CD14-positive monocyte (primary cell): ENCODE measurements at regions not wholly inside any gene's neighbourhood (a gene's known extent, or its start where the extent isn't known, plus 50 kb on each side); places are given as distances from the start of the nearest gene placed in this dataset.

Experiments
- DNase-seq, 3 donors: peaks; one replicate each; pipeline ENCODE4 v3.0.0-alpha.2; 2011 to 2022
- H2AFZ ChIP-seq: 2 replicates; pipeline ENCODE4 v1.6.0; 2012; ENCODE audit warnings: mild to moderate bottlenecking, low read depth, low read length, inconsistent platforms; ENCODE audit not compliant: insufficient read depth, poor library complexity, severe bottlenecking
- H3K27ac ChIP-seq, 2 donors: 1 replicate in 1 of 2; 2 replicates in 1 of 2; pipeline ENCODE4 v1.5.1; 2012 to 2013; ENCODE audit warnings: low read length in 2 of 2, control low read depth in 1 of 2, inconsistent platforms in 1 of 2, low read depth in 1 of 2, mild to moderate bottlenecking in 1 of 2
- H3K27me3 ChIP-seq, 2 donors: one replicate each; pipeline versions ENCODE4 v1.6.0 to v1.6.1; 2011 to 2013; ENCODE audit warnings: low read length in 2 of 2; ENCODE audit not compliant: control insufficient read depth in 2 of 2, insufficient read depth in 2 of 2
- H3K36me3 ChIP-seq, 2 donors: replicated peaks in 1 of 2; 1 replicate in 1 of 2; 2 replicates in 1 of 2; pipeline versions ENCODE4 v1.5.1 to v1.6.1; 2012 to 2013; ENCODE audit warnings: low read length in 2 of 2, control low read depth in 1 of 2, inconsistent platforms in 1 of 2, mild to moderate bottlenecking in 1 of 2; ENCODE audit not compliant: insufficient read depth in 2 of 2, control insufficient read depth in 1 of 2
- H3K4me1 ChIP-seq, 2 donors: 1 replicate in 1 of 2; 2 replicates in 1 of 2; pipeline versions ENCODE4 v1.5.1 to v1.6.1; 2012 to 2013; ENCODE audit warnings: low read length in 2 of 2, control low read depth in 1 of 2, inconsistent platforms in 1 of 2, mild to moderate bottlenecking in 1 of 2, moderate library complexity in 1 of 2; ENCODE audit not compliant: insufficient read depth in 2 of 2, control insufficient read depth in 1 of 2
- H3K4me2 ChIP-seq: replicated peaks from 2 replicates; pipeline ENCODE3; 2012; ENCODE audit warnings: low read length, moderate library complexity, mild to moderate bottlenecking; ENCODE audit not compliant: poor library complexity, severe bottlenecking; ENCODE audit errors: extremely low read depth
- H3K4me3 ChIP-seq, 3 experiments: fragments of 200-600 bp in 1 of 3; sonication (generic) in 1 of 3; replicated peaks in 1 of 3; 1 replicate in 2 of 3; 2 replicates in 1 of 3; pipeline ENCODE4 v1.5.1; 2011 to 2013; ENCODE audit warnings: low read length in 3 of 3, mild to moderate bottlenecking in 3 of 3, control low read depth in 2 of 3, low read depth in 2 of 3, inconsistent platforms in 1 of 3, moderate library complexity in 1 of 3
- H3K79me2 ChIP-seq: 2 replicates; pipeline ENCODE4 v1.6.0; 2012; ENCODE audit warnings: mild to moderate bottlenecking, control low read depth, inconsistent platforms, low read length, moderate library complexity; ENCODE audit not compliant: insufficient read depth
- H3K9ac ChIP-seq: 2 replicates; pipeline ENCODE4 v1.6.0; 2017; ENCODE audit warnings: low read length, mild to moderate bottlenecking; ENCODE audit not compliant: insufficient read depth, poor library complexity, severe bottlenecking
- H3K9me3 ChIP-seq, 2 donors: replicated peaks in 1 of 2; 1 replicate in 1 of 2; 2 replicates in 1 of 2; pipeline versions ENCODE4 v1.5.1 to v1.6.1; 2012 to 2013; ENCODE audit warnings: low read length in 2 of 2, control low read depth in 1 of 2; ENCODE audit not compliant: control insufficient read depth in 1 of 2, insufficient read depth in 1 of 2
- H4K20me1 ChIP-seq: 2 replicates; pipeline ENCODE4 v1.6.0; 2012; ENCODE audit warnings: mild to moderate bottlenecking, low read length, control low read depth, moderate library complexity; ENCODE audit not compliant: insufficient read depth
- H3K27ac Mint-ChIP-seq, 7 donors: one replicate each; pipeline ENCODE4 v1.8.0; 2020; ENCODE audit warnings: mild to moderate bottlenecking in 7 of 7, mixed read lengths in 7 of 7, moderate library complexity in 6 of 7, inconsistent platforms in 2 of 7
- H3K27me3 Mint-ChIP-seq, 3 donors: one replicate each; pipeline ENCODE4 v1.8.0; 2021 to 2022; ENCODE audit warnings: low read depth in 3 of 3, mild to moderate bottlenecking in 3 of 3, mixed read lengths in 3 of 3, moderate library complexity in 3 of 3, inconsistent platforms in 1 of 3
- H3K36me3 Mint-ChIP-seq, 2 donors: one replicate each; pipeline ENCODE4 v1.8.0; 2020; ENCODE audit warnings: mixed read lengths in 2 of 2, inconsistent platforms in 1 of 2, mild to moderate bottlenecking in 1 of 2
- H3K4me1 Mint-ChIP-seq: one replicate; pipeline ENCODE4 v1.8.0; 2020; ENCODE audit warnings: mild to moderate bottlenecking, mixed read lengths
- H3K4me3 Mint-ChIP-seq, 2 donors: one replicate each; pipeline ENCODE4 v1.8.0; 2020; ENCODE audit warnings: mild to moderate bottlenecking in 2 of 2, mixed read lengths in 2 of 2, moderate library complexity in 1 of 2
- H3K9me3 Mint-ChIP-seq, 7 donors: one replicate each; pipeline ENCODE4 v1.8.0; 2020 to 2022; ENCODE audit warnings: mixed read lengths in 7 of 7, mild to moderate bottlenecking in 6 of 7, moderate library complexity in 6 of 7, inconsistent platforms in 2 of 7
- WGBS: methylation state at CpG from one replicate; pipeline ENCODE4 v1.1.5; 2013; ENCODE audit warnings: missing lambda C conversion rate; ENCODE audit not compliant: insufficient coverage; 5-methylcytosine and 5-hydroxymethylcytosine counted together
- intact Hi-C, 2 donors: fragments of 100-400 bp; cut with micrococcal nuclease; formaldehyde crosslinking; loops; one replicate each; pipeline versions ENCODE4 v1.15.0 to v1.15.1; 2023
- TF ChIP-seq, protein P1 (sequence below): fragments of 200-600 bp; IDR thresholded peaks from one replicate; pipeline ENCODE4 v1.8.0; 2022; ENCODE audit warnings: antibody characterized with exemption, mild to moderate bottlenecking

DNA sequence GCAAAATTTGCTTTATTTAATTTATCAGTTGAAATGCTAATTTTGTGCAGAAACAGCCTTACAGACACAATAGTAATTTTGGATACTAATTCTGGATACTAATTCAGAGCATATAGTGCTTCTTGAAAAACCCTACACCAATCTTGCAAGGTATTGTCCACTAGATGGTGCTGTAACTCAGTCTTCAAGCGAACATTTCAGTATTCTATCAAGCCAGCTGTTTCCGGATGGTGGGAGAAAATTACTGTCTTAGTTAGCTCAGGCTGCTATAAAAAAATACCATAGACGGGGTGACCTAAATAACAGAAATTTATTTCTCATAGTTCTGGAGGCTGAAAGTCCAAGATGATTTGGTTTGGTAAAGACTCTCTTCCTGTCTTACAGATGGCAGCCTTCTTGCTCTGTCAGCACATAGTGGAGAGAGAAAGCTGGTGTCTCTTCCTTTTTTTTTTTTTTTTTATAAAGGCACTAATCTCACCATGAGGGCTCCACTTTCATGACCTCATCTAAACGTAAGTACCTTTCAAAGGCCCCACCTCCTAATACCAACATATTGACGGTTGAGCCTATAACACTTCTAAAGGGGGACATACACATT is 1306.5 kb upstream of the CDH9 start:
- H3K27me3 Mint-ChIP-seq, result no peaks in the 10 kb centered on the region
- Histone ChIP-seq H3K4me2 (no peak overlapping the region), H4K20me1 (no peaks in the 10 kb centered on the region), H3K27ac (no peak overlapping the region), H3K79me2 (no peaks in the 10 kb centered on the region), H3K4me3 (no peak overlapping the region), H3K9ac (no peak overlapping the region), H3K36me3 (no peaks in the 10 kb centered on the region), H3K4me1 (no peaks in the 10 kb centered on the region), H3K27me3 (no peaks in the 10 kb centered on the region), H3K9me3 (peaks cover 4 to 10% of the 10 kb centered on the region in 2 donors), H2AFZ (peak overlapping the region; percentile 29)
- no peak overlapping the region for H3K27ac Mint-ChIP-seq
- H3K9me3 Mint-ChIP-seq, result peaks cover 0 to 11% (median 10%) of the 10 kb centered on the region in 7 donors
- TF ChIP-seq, protein P1, sequence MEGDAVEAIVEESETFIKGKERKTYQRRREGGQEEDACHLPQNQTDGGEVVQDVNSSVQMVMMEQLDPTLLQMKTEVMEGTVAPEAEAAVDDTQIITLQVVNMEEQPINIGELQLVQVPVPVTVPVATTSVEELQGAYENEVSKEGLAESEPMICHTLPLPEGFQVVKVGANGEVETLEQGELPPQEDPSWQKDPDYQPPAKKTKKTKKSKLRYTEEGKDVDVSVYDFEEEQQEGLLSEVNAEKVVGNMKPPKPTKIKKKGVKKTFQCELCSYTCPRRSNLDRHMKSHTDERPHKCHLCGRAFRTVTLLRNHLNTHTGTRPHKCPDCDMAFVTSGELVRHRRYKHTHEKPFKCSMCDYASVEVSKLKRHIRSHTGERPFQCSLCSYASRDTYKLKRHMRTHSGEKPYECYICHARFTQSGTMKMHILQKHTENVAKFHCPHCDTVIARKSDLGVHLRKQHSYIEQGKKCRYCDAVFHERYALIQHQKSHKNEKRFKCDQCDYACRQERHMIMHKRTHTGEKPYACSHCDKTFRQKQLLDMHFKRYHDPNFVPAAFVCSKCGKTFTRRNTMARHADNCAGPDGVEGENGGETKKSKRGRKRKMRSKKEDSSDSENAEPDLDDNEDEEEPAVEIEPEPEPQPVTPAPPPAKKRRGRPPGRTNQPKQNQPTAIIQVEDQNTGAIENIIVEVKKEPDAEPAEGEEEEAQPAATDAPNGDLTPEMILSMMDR, result no peak
- no CpG with 5 or more reads among the region's 5 CpGs for WGBS
- H3K4me3 Mint-ChIP-seq, result no peak overlapping the region
- H3K4me1 Mint-ChIP-seq, result no peaks in the 10 kb centered on the region
- no peak for DNase-seq
- intact Hi-C loops, result no loop called here
- no peaks in the 10 kb centered on the region for H3K36me3 Mint-ChIP-seq

DNA sequence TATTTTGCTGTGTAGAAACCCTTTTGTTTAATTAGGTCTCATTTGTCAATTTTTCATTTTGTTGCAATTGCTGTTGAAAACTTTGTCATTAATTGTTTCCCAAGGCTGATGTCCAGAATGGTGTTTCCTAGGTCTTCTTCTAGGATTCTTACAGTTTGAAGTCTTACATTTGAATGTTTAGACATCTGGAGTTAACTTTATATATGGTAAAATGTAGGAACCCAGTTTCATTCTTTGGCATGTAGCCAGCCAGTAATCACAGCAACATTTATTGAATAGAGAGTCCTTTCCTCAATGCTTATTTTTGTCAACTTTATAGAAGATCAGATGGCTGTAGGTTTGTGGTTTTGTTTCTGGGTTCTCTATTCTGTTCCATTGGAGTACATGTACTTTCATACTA is 1290.8 kb upstream of the CDH9 start:
- H3K9me3 ChIP-seq, result peaks cover 5 to 7% of the 10 kb centered on the region in 2 donors
- DNase-seq, result no peak
- no peaks in the 10 kb centered on the region for H3K27me3 Mint-ChIP-seq

More for the DNA sequence above, 1290.8 kb upstream of the CDH9 start:
- no peaks in the 10 kb centered on the region for H3K27me3 ChIP-seq
- Mint-ChIP-seq H3K4me1 (no peaks in the 10 kb centered on the region), H3K36me3 (no peaks in the 10 kb centered on the region), H3K9me3 (peaks cover 3 to 17% (median 8%) of the 10 kb centered on the region in 7 donors), H3K27ac (no peak overlapping the region), H3K4me3 (no peak overlapping the region)
- H3K9ac ChIP-seq, result no peak overlapping the region
- TF ChIP-seq, protein P1, result no peak
- no peaks in the 10 kb centered on the region for H3K36me3 ChIP-seq
- no peak overlapping the region for H3K27ac ChIP-seq
- H4K20me1 ChIP-seq, result no peaks in the 10 kb centered on the region
- H3K79me2 ChIP-seq, result no peaks in the 10 kb centered on the region
- no peak overlapping the region for H3K4me3 ChIP-seq
- H3K4me1 ChIP-seq, result no peaks in the 10 kb centered on the region
- no peak overlapping the region for H3K4me2 ChIP-seq
- no peak overlapping the region for H2AFZ ChIP-seq
- intact Hi-C loops, result no loop called here
